Uterus (tissue), 2 donors: ENCODE measurements at regions not wholly inside any gene's neighbourhood (a gene's known extent, or its start where the extent isn't known, plus 50 kb on each side); places are given as distances from the start of the nearest gene placed in this dataset.

ENCODE experiments used
- CTCF ChIP-seq, 4 experiments: fragments of 200-600 bp in 2 of 4; fragments of 450-650 bp in 2 of 4; sonication (generic) in 2 of 4; IDR thresholded peaks; one replicate each; pipeline ENCODE4 v1.5.1; 2016 to 2019; ENCODE audit warnings: antibody characterized with exemption in 4 of 4, mild to moderate bottlenecking in 2 of 4, moderate library complexity in 1 of 4
- POLR2A ChIP-seq, 2 donors: fragments of 450-650 bp; IDR thresholded peaks; one replicate each; pipeline ENCODE4 v1.6.1; 2016; ENCODE audit warnings: antibody characterized with exemption in 2 of 2, mild to moderate bottlenecking in 1 of 2, moderate library complexity in 1 of 2

GRCh38 chr6:100288311-100288710 is 176.4 kb downstream of the SIM1 start:
- TF ChIP-seq CTCF (IDR thresholded peaks at IDR 0.05), result no peak
- no peak for TF ChIP-seq POLR2A (IDR thresholded peaks at IDR 0.05)
